ENCODE measurements at regions not wholly inside any gene's neighbourhood (a gene's known extent, or its start where the extent isn't known, plus 50 kb on each side); places are given as distances from the start of the nearest gene placed in this dataset.

DNA sequence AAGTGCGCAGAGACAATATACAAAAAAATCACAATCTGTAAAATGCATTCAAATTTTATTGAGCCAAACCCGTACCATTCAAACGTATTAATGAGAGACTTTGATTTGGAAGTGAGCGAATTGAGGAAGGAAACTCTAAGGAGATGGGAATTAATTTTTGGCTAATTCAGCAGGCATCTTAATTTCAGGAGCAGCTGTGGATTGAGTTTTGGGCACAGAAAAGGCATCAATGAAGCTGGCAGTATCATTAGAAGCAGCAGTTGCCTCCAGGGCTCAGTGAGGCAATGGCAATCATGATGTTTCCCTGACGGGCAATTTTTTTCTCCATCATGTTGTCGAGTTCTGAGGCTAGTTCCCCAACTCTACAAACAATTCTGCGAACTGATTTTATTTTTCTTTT, 2041.6 kb downstream of the NCAM2 start:
- WGBS, 10 experiments, result 7 to 100% (median 38%) methylated on average over 2 to 7 of the region's 7 CpGs; no CpG with 5 or more reads in 1 of the 10 experiments
- no peak for ATAC-seq (replicated peaks in 6 of 8)
- in situ Hi-C loops (cut with MboI; ENCODE audit: low pct_unique_long_range_greater_than_20kb in 2 of 9, low sequenced_read_pairs in 9 of 9, unreplicated experiment in 9 of 9), result no loop called here
- Histone ChIP-seq H3K27ac (no peak overlapping the region), H3K4me3 (no peak overlapping the region), H3K4me1 (replicated peaks in 1 of 2) (no peaks in the 10 kb centered on the region)

DNA sequence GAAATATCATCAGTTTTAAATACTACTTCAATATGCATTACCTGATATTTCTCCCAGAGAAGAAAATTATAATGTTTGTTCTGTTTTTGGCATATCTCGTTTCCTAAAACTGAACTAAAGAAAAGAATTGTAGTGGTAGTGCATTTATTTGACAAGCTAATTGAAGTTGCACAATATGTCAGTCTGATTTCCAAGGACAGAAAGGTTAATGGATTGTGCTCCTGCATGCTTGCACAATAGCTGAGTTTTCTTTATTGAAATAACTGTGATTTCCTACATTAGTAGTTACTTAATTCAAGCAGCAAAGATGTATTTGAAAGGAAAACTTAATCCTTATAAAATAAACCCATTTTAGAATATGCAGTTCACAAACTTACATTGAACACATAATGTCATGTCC, 2047.7 kb downstream of the NCAM2 start:
- Histone ChIP-seq H3K4me3 (no peak overlapping the region), H3K27ac (no peak overlapping the region), H3K4me1 (replicated peaks in 1 of 2) (peaks cover 0 to 6% of the 10 kb centered on the region in 2 donors)
- in situ Hi-C loops (cut with MboI; ENCODE audit: low pct_unique_long_range_greater_than_20kb in 2 of 9, low sequenced_read_pairs in 9 of 9, unreplicated experiment in 9 of 9), result no loop called here
- no peak for ATAC-seq (replicated peaks in 6 of 8)
- 0 to 100% (median 0%) methylated on average over 1 of the region's 1 CpG; no CpG with 5 or more reads in 1 of the 10 experiments for WGBS, 10 experiments

DNA sequence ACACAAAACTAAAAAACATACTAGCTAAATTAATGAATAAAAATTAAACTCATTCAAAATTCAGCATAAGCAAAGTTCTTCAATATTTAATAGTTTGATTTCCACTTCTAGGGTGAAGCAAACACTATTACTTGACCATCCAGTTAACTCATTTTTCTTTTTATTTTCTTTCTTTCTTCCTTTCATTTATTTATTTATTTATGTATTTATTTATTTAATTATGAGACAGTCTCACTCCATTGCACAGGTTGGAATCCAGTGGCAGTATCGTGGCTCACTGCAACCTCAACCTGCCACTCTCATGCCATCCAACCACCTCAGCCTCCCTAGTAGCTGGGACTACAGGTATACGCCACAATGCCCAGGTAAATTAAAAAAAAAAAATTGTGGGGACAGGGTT, 2069.5 kb downstream of the NCAM2 start:
- WGBS, 10 experiments, result 0 to 6% (median 0%) methylated on average over 1 to 2 of the region's 2 CpGs; no CpG with 5 or more reads in 2 of the 10 experiments
- in situ Hi-C loops (cut with MboI; ENCODE audit: low pct_unique_long_range_greater_than_20kb in 2 of 9, low sequenced_read_pairs in 9 of 9, unreplicated experiment in 9 of 9), result no loop called here

DNA sequence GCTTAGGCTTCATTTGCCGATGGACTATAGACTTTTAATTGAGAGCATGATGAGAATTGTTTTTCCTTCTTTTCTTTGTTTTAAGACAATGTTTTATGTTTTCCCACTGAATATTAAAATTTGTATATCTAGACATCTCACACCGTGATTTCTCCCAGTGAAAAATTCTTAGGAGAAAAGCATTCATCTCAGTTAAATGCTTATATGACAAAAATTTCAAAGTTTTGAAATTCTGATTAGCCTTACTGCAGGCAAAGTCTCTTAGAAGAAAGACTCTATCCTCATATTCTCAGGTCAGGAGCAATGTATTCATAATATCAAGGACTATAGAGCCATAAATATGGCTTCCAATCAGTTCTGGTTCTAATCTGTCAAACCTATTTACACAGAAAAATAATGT, 2085.0 kb downstream of the NCAM2 start:
- Histone ChIP-seq H3K4me3 (no peak overlapping the region), H3K4me1 (replicated peaks in 1 of 2) (no peaks in the 10 kb centered on the region), H3K27ac (no peak overlapping the region)
- no peak for ATAC-seq (replicated peaks in 6 of 8)
- in situ Hi-C loops (cut with MboI; ENCODE audit: low pct_unique_long_range_greater_than_20kb in 2 of 9, low sequenced_read_pairs in 9 of 9, unreplicated experiment in 9 of 9), result no loop called here
- WGBS, 10 experiments, result 15 to 100% (median 50%) methylated on average over 2 of the region's 2 CpGs; no CpG with 5 or more reads in 1 of the 10 experiments

More for the DNA sequence above, 2069.5 kb downstream of the NCAM2 start:
- no peak overlapping the region for H3K4me3 ChIP-seq
- H3K4me1 ChIP-seq (replicated peaks in 1 of 2), result no peaks in the 10 kb centered on the region
- no peak overlapping the region for H3K27ac ChIP-seq
- ATAC-seq (replicated peaks in 6 of 8), result no peak

DNA sequence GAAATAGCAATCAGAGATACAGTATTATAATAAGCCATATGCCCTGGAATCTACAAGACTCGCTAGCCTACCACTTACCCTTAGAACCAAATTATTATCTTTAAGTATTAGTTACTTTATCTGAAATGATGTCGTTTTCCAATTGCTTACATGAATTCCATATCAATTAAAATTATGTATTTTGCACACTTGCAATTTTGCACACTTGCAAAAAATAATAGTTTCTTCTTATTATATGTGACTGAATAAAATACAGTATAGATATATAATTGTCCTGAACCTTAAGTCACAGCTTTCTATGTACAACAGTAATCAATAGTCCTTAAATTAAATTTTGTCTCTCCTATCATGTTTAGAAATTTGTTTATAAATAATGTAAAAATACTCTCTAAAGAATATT, 2095.1 kb downstream of the NCAM2 start:
- no peak overlapping the region for H3K27ac ChIP-seq
- in situ Hi-C loops (cut with MboI; ENCODE audit: low pct_unique_long_range_greater_than_20kb in 2 of 9, low sequenced_read_pairs in 9 of 9, unreplicated experiment in 9 of 9), result no loop called here
- 0 to 100% (median 4%) methylated on average over 1 to 2 of the region's 2 CpGs; no CpG with 5 or more reads in 1 of the 10 experiments for WGBS, 10 experiments
- H3K4me3 ChIP-seq, result no peak overlapping the region
- H3K4me1 ChIP-seq (replicated peaks in 1 of 2), result no peaks in the 10 kb centered on the region
- ATAC-seq (replicated peaks in 6 of 8), result no peak

DNA sequence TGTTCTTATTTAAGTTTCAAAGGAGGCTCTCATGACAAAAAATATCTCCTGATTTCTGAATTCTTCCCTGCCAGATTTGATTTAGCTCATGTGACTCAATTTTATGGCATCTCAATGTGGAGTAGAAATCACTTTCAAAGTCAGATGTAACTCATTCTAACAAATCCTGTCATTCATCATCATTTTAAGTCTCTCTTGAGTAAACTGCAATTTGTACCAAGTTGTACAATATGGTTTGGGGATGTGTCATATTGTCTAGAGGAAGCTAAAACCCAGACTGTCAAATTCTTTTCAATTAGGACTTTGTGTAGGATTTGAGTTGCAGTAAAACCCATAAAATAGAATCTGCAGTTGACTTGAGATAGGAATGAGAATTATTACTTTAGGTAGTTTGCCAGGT, 2101.0 kb downstream of the NCAM2 start:
- in situ Hi-C loops (cut with MboI; ENCODE audit: low pct_unique_long_range_greater_than_20kb in 2 of 9, low sequenced_read_pairs in 9 of 9, unreplicated experiment in 9 of 9), result no loop called here
- no peak for ATAC-seq (replicated peaks in 6 of 8)
- Histone ChIP-seq H3K4me1 (replicated peaks in 1 of 2) (no peaks in the 10 kb centered on the region), H3K4me3 (no peak overlapping the region), H3K27ac (no peak overlapping the region)

DNA sequence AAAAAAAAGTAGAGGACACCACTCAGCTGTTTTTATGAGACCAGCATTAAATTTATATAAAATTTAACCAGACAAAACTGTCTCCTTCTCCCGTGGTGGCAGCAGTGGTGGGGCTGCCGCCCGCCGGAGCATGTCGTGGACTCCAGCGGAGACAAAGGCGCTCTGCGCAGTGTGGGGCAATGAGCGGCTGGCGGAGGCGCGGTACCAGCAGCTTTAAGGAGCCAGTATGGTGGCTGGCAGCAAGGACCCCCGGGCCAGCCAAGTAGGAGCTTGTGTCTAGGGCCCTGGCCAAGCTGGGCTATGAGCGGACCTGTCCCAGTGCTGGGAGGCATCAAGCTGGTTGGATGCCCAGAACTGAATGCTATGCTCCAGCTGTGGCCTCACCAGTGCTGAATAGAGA, 2102.9 kb downstream of the NCAM2 start:
- H3K4me3 ChIP-seq, result no peak overlapping the region
- H3K27ac ChIP-seq, result no peak overlapping the region
- in situ Hi-C loops (cut with MboI; ENCODE audit: low pct_unique_long_range_greater_than_20kb in 2 of 9, low sequenced_read_pairs in 9 of 9, unreplicated experiment in 9 of 9), result no loop called here
- H3K4me1 ChIP-seq (replicated peaks in 1 of 2), result no peaks in the 10 kb centered on the region
- no peak for ATAC-seq (replicated peaks in 6 of 8)
- 72 to 100% (median 100%) methylated on average over 1 to 10 of the region's 14 CpGs; no CpG with 5 or more reads in 3 of the 10 experiments for WGBS, 10 experiments

DNA sequence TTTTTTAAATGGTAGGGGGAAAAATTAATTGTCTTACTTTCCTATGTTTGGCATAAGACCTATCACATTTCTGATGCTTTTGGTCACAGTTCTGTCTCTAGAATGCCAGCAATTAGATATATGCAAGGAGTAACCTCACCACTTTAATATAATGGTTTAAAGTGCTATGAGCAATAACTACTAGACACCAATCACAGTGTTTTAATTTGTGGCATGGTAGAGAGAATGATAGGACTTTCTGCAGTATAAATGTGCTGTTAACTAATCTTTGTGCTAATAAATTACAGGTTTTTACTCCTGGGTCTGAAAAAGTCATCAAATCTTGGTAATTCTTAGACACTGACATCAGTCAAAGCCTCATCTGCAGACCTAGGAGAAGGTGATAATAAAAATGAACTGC, 2110.3 kb downstream of the NCAM2 start:
- in situ Hi-C loops (cut with MboI; ENCODE audit: low pct_unique_long_range_greater_than_20kb in 2 of 9, low sequenced_read_pairs in 9 of 9, unreplicated experiment in 9 of 9), result no loop called here
- no peak overlapping the region for H3K27ac ChIP-seq
- no peak overlapping the region for H3K4me3 ChIP-seq
- ATAC-seq (replicated peaks in 6 of 8), result peak in 4 of 8 experiments; percentile 80 to 91 (median 81)
- H3K4me1 ChIP-seq (replicated peaks in 1 of 2), result peaks cover 0 to 3% of the 10 kb centered on the region in 2 donors

DNA sequence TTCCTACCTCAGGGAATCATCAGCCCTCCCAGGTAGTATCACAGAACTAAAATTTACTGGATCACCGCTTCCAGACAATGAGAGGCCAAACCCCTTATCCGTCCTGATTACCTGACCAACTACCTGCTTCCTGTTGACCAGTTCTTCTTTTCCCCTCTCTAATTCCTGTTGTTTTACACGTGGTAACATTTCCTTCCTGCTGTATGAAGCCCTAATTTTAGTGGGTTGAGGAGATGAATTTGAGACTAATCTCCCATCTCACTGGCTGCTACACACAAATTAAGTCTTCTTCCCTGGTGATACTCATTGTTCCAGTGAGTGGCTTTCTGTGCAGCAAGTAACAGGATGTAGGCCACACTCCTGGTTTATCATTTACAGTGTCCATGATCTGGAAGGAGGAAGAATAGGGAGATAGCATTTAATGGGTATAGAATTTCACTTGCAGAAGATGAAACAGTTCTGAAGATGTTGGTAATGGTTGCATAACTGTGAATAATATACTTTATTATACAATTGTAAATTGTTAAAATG, 2112.9 kb downstream of the NCAM2 start:
- ATAC-seq (replicated peaks in 6 of 8), result no peak
- H3K4me3 ChIP-seq, result no peak overlapping the region
- 0 to 100% (median 77%) methylated on average over 1 to 3 of the region's 3 CpGs; no CpG with 5 or more reads in 3 of the 10 experiments for WGBS, 10 experiments
- H3K27ac ChIP-seq, result no peak overlapping the region
- H3K4me1 ChIP-seq (replicated peaks in 1 of 2), result peaks cover 0 to 3% of the 10 kb centered on the region in 2 donors
- in situ Hi-C loops (cut with MboI; ENCODE audit: low pct_unique_long_range_greater_than_20kb in 2 of 9, low sequenced_read_pairs in 9 of 9, unreplicated experiment in 9 of 9), result no loop called here

DNA sequence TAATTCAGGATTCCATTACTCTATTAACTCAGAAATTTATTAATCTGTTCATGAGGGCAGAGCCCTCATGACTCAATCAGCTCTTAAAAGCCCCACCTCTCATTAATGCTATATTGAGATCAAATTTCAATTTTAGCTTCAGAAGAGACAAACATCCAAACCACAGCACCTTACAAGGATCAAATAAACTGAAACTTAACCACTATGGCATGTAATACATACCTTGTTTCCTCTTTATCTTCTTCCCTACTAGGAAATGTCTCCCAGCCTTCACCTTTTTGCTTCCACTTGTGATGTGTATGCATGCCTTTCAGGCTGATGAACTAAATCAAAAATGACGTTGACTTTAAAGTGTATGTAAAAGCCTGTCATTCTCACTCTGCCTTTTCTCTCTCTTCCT, 2121.3 kb downstream of the NCAM2 start:
- Histone ChIP-seq H3K27ac (no peak overlapping the region), H3K4me1 (replicated peaks in 1 of 2) (no peaks in the 10 kb centered on the region), H3K4me3 (no peak overlapping the region)
- no peak for ATAC-seq (replicated peaks in 6 of 8)
- in situ Hi-C loops (cut with MboI; ENCODE audit: low pct_unique_long_range_greater_than_20kb in 2 of 9, low sequenced_read_pairs in 9 of 9, unreplicated experiment in 9 of 9), result no loop called here
- 0 to 71% (median 60%) methylated on average over 1 of the region's 1 CpG; no CpG with 5 or more reads in 3 of the 10 experiments for WGBS, 10 experiments

DNA sequence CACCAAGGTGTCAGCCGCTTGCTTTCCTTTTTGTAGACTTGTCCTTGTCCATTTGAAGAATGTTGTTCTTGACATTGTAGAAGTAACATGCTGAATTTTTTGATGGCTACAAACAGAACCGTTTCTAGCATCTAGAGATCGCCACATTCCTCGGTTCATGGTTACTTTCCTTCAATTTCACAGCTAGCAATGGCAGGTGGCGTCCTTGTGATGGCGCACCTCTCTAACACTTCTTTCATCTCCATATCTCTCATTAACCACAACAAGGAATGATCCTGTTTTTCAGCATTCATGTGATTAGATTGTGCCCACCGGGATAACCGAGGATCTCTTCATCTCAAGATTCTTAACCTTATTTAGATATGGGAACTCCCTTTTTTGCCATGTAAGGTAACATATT, 2129.8 kb downstream of the NCAM2 start:
- 7 to 100% (median 67%) methylated on average over 1 to 8 of the region's 8 CpGs for WGBS, 10 experiments
- H3K4me3 ChIP-seq, result no peak overlapping the region
- no peaks in the 10 kb centered on the region for H3K4me1 ChIP-seq (replicated peaks in 1 of 2)
- no peak for ATAC-seq (replicated peaks in 6 of 8)
- no peak overlapping the region for H3K27ac ChIP-seq
- in situ Hi-C loops (cut with MboI; ENCODE audit: low pct_unique_long_range_greater_than_20kb in 2 of 9, low sequenced_read_pairs in 9 of 9, unreplicated experiment in 9 of 9), result no loop called here

DNA sequence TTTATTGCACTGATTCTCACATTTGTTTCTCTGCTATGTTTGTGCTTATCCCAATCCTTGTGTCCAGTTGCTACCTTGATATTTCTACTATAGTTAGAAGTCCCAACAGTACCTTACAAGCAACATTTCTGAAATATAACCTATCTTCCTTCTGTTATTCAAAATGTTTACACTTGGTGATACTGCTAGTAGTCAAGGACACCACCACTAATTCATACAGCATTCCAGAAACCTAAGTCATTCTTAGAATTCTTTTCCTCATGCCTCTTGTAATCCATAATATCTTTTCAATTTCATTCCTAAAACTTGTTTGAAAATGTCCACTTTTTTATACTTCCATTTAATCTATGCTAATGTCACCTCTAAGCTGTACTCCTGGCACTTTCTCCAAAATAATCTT, 2132.1 kb downstream of the NCAM2 start:
- ATAC-seq (replicated peaks in 6 of 8), result no peak
- in situ Hi-C loops (cut with MboI; ENCODE audit: low pct_unique_long_range_greater_than_20kb in 2 of 9, low sequenced_read_pairs in 9 of 9, unreplicated experiment in 9 of 9), result no loop called here

DNA sequence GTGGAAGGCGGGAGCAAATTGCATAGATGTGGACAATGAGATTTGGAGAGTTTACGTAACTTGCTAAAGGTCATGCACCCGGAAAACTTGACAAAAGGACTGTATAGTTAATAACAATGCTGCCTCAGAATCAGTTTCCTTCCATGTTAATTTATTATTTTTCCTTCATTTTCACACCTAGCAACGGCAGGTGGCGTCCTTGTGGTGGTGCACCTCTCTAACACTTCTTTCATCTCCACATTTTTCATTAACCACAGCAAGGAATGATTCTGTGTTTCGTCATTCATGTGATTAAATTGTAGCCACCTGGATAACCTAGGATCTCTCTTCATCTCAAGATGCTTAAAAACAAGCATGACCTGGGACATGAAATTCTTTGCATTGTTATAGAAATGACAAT, 2133.0 kb downstream of the NCAM2 start:
- H3K4me3 ChIP-seq, result no peak overlapping the region
- ATAC-seq (replicated peaks in 6 of 8), result no peak
- 0 to 98% (median 72%) methylated on average over 1 to 6 of the region's 6 CpGs for WGBS, 10 experiments
- in situ Hi-C loops (cut with MboI; ENCODE audit: low pct_unique_long_range_greater_than_20kb in 2 of 9, low sequenced_read_pairs in 9 of 9, unreplicated experiment in 9 of 9), result no loop called here
- no peaks in the 10 kb centered on the region for H3K4me1 ChIP-seq (replicated peaks in 1 of 2)
- H3K27ac ChIP-seq, result no peak overlapping the region

More for the DNA sequence above, 2132.1 kb downstream of the NCAM2 start:
- Histone ChIP-seq H3K4me3 (no peak overlapping the region), H3K4me1 (replicated peaks in 1 of 2) (no peaks in the 10 kb centered on the region), H3K27ac (no peak overlapping the region)

DNA sequence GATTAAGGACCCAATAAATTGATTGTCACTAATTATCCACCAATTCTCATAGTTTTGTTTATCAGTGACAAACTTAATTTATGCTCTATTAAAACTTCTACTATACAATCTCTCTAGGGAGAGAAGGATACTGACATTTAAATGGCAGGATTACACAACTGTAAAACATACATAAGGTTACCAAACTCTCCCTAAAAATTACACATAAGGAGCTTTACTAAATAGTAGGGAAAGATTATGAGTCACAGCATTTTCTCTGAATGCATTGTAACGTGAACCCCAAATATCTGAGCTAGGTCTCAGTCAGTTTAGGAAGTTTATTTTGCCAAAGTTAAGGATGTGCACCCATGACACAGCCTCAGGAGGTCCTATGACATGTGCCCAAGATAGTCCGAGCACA, 2140.6 kb downstream of the NCAM2 start:
- Histone ChIP-seq H3K4me3 (no peak overlapping the region), H3K27ac (no peak overlapping the region), H3K4me1 (replicated peaks in 1 of 2) (no peaks in the 10 kb centered on the region)
- WGBS, 10 experiments, result 0 to 89% (median 33%) methylated on average over 1 to 2 of the region's 2 CpGs; no CpG with 5 or more reads in 1 of the 10 experiments
- in situ Hi-C loops (cut with MboI; ENCODE audit: low pct_unique_long_range_greater_than_20kb in 2 of 9, low sequenced_read_pairs in 9 of 9, unreplicated experiment in 9 of 9), result no loop called here
- ATAC-seq (replicated peaks in 6 of 8), result no peak

Data from motor neuron (in vitro differentiated cells).